A673 (cell line): ENCODE measurements at regions not wholly inside any gene's neighbourhood (a gene's known extent, or its start where the extent isn't known, plus 50 kb on each side); places are given as distances from the start of the nearest gene placed in this dataset.

ENCODE experiments used
- BruUV-seq: library from RNA; stranded (reverse); fragments of 400-500 nt; replicated peaks from 2 replicates; lab custom pipeline; 2021; lab: Mats Ljungman, UMichigan
- CTCF ChIA-PET: fragments of 300-600 bp; sonication (Branson Sonifier 250); formaldehyde crosslinking; loops from one replicate; lab custom pipeline; 2022; ENCODE audit warnings: antibody characterized with exemption; lab: Charles Lee
- POLR2A ChIA-PET: fragments of 300-600 bp; sonication (Branson Sonifier 250); formaldehyde crosslinking; loops from one replicate; lab custom pipeline; 2022; ENCODE audit warnings: antibody characterized with exemption; ENCODE audit not compliant: low non-redundant PET; lab: Charles Lee
- DNase-seq: peaks from one replicate; pipeline ENCODE4 v3.0.0-alpha.2; 2015; ENCODE audit warnings: low spot score
- H3K27ac ChIP-seq: fragments of 200-600 bp; sonication (generic); 2 replicates; pipeline ENCODE4 v1.5.1; 2016; ENCODE audit warnings: mixed run types, low read depth, mild to moderate bottlenecking, mixed read lengths, antibody characterized with exemption, low read length; ENCODE audit not compliant: poor library complexity, severe bottlenecking
- H3K27me3 ChIP-seq: fragments of 200-600 bp; sonication (generic); replicated peaks from 2 replicates; pipeline ENCODE4 v1.6.1; 2017; ENCODE audit warnings: mixed run types, low read depth, mild to moderate bottlenecking, mixed read lengths, antibody characterized with exemption, low read length; ENCODE audit not compliant: insufficient read depth, poor library complexity
- H3K36me3 ChIP-seq: fragments of 200-600 bp; sonication (generic); 2 replicates; pipeline ENCODE4 v1.6.1; 2016; ENCODE audit warnings: mixed run types, mild to moderate bottlenecking, mixed read lengths, antibody characterized with exemption, low read length; ENCODE audit not compliant: insufficient read depth, poor library complexity, severe bottlenecking
- H3K4me1 ChIP-seq: fragments of 200-600 bp; sonication (generic); 2 replicates; pipeline ENCODE4 v1.6.1; 2017; ENCODE audit warnings: mixed run types, mild to moderate bottlenecking, mixed read lengths, antibody characterized with exemption, low read length; ENCODE audit not compliant: insufficient read depth, poor library complexity, severe bottlenecking
- H3K4me3 ChIP-seq: fragments of 200-600 bp; sonication (generic); 2 replicates; pipeline ENCODE4 v1.5.1; 2016; ENCODE audit warnings: low read depth, mixed run types, mild to moderate bottlenecking, mixed read lengths, low read length; ENCODE audit not compliant: poor library complexity, severe bottlenecking
- H3K9me3 ChIP-seq: fragments of 200-600 bp; sonication (generic); 2 replicates; pipeline ENCODE4 v1.6.1; 2016; ENCODE audit warnings: mixed run types, low read depth, mild to moderate bottlenecking, mixed read lengths, antibody characterized with exemption, low read length; ENCODE audit not compliant: poor library complexity, severe bottlenecking
- CTCF ChIP-seq: fragments of 300-800, 200-600 bp; sonication (generic); conservative IDR thresholded peaks from 2 replicates; pipeline ENCODE4 v1.5.1; 2017; ENCODE audit warnings: low read depth, mild to moderate bottlenecking, antibody characterized with exemption, low read length, moderate library complexity, mixed read lengths
- EZH2 ChIP-seq: fragments of 200-600 bp; sonication (generic); IDR thresholded peaks from 2 replicates; pipeline ENCODE4 v1.6.1; 2017; ENCODE audit warnings: borderline replicate concordance, low read depth, mild to moderate bottlenecking, mixed read lengths, antibody characterized with exemption, low read length; ENCODE audit not compliant: poor library complexity, severe bottlenecking
- intact Hi-C: fragments of 100-400 bp; cut with micrococcal nuclease; formaldehyde crosslinking; loops from one replicate; pipeline ENCODE4 v1.10.0; 2022; ENCODE audit not compliant: unreplicated experiment

GRCh38 chr9:115923903-115924668 lies 229.5 kb upstream of the PAPPA start:
- Histone ChIP-seq H3K4me1 (no peaks in the 10 kb centered on the region), H3K4me3 (no peak overlapping the region), H3K9me3 (no peaks in the 10 kb centered on the region), H3K27ac (no peak overlapping the region), H3K27me3 (no peaks in the 10 kb centered on the region), H3K36me3 (no peaks in the 10 kb centered on the region)
- no peak for DNase-seq
- ChIA-PET CTCF (no interaction called here), POLR2A (no interaction called here)
- no peak for TF ChIP-seq CTCF
- TF ChIP-seq EZH2 = no peak
- no TSS peak for BruUV-seq
- intact Hi-C loops = no loop called here

DNA sequence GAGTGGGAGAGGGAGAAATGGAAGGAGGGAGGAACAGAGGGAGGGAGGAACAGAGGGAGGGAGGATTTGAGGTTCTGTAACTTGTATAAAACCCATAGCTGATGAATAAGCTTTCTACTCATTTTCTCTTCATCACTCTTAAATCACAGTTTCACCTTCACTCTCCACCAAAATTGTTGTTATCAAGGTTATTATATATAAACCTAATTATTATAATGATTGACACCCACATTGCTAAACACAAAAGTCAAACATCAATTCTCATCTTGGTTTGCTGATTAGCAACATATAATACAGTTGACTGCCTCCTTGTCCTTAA lies 229.0 kb upstream of the PAPPA start:
- DNase-seq = no peak
- BruUV-seq = no TSS peak

GRCh38 chr9:115925424-115925823 lies 228.2 kb upstream of the PAPPA start:
- Histone ChIP-seq H3K4me3 (no peak overlapping the region), H3K9me3 (no peaks in the 10 kb centered on the region), H3K27ac (no peak overlapping the region), H3K4me1 (no peaks in the 10 kb centered on the region), H3K27me3 (no peaks in the 10 kb centered on the region), H3K36me3 (no peaks in the 10 kb centered on the region)
- intact Hi-C loops = no loop called here
- CTCF ChIA-PET = no interaction called here
- no peak for DNase-seq
- no peak for TF ChIP-seq EZH2
- no peak for TF ChIP-seq CTCF
- BruUV-seq = no TSS peak
- POLR2A ChIA-PET = no interaction called here

More for the DNA sequence above, 229.0 kb upstream of the PAPPA start:
- POLR2A ChIA-PET = no interaction called here
- Histone ChIP-seq H3K27ac (no peak overlapping the region), H3K36me3 (no peaks in the 10 kb centered on the region), H3K27me3 (no peaks in the 10 kb centered on the region), H3K4me3 (no peak overlapping the region), H3K4me1 (no peaks in the 10 kb centered on the region), H3K9me3 (no peaks in the 10 kb centered on the region)
- intact Hi-C loops = no loop called here
- TF ChIP-seq EZH2 = no peak
- no peak for TF ChIP-seq CTCF
- CTCF ChIA-PET = no interaction called here
